Spleen (tissue), 11 donors: ENCODE measurements at regions not wholly inside any gene's neighbourhood (a gene's known extent, or its start where the extent isn't known, plus 50 kb on each side); places are given as distances from the start of the nearest gene placed in this dataset.

ENCODE experiments used
- DNase-seq: peaks from one replicate; pipeline ENCODE4 v3.0.0-alpha.2; 2020
- H3K27ac ChIP-seq, 8 donors: fragments of 200-600 bp; sonication (generic) in 7 of 8; 1 replicate in 4 of 8; 2 replicates in 4 of 8; pipeline versions ENCODE4 v1.5.0 to v1.8.0; 2016 to 2021; ENCODE audit warnings: inconsistent platforms in 4 of 8, mild to moderate bottlenecking in 4 of 8, moderate library complexity in 1 of 8
- H3K27me3 ChIP-seq, 7 donors: fragments of 200-600 bp; sonication (generic) in 6 of 7; replicated peaks in 1 of 7; 1 replicate in 4 of 7; 2 replicates in 3 of 7; pipeline versions ENCODE4 v1.5.0 to v1.8.0; 2016 to 2021; ENCODE audit warnings: inconsistent platforms in 3 of 7, mild to moderate bottlenecking in 1 of 7
- H3K36me3 ChIP-seq, 6 donors: fragments of 200-600 bp; sonication (generic) in 5 of 6; 1 replicate in 4 of 6; 2 replicates in 2 of 6; pipeline versions ENCODE4 v1.5.0 to v1.8.0; 2016 to 2021; ENCODE audit warnings: inconsistent platforms in 2 of 6
- H3K4me1 ChIP-seq, 6 donors: fragments of 200-600 bp; sonication (generic) in 5 of 6; 1 replicate in 3 of 6; 2 replicates in 3 of 6; pipeline versions ENCODE4 v1.5.0 to v1.8.0; 2016 to 2021; ENCODE audit warnings: inconsistent platforms in 3 of 6
- H3K4me3 ChIP-seq, 8 donors: fragments of 200-600 bp; sonication (generic) in 7 of 8; 1 replicate in 4 of 8; 2 replicates in 4 of 8; pipeline versions ENCODE4 v1.5.0 to v1.8.0; 2016 to 2021; ENCODE audit warnings: inconsistent platforms in 4 of 8, mild to moderate bottlenecking in 4 of 8, moderate library complexity in 2 of 8
- H3K9me3 ChIP-seq, 8 donors: fragments of 200-600 bp; sonication (generic) in 7 of 8; 1 replicate in 4 of 8; 2 replicates in 4 of 8; pipeline versions ENCODE4 v1.5.0 to v1.8.0; 2016 to 2021; ENCODE audit warnings: inconsistent platforms in 4 of 8
- POLR2A ChIP-seq, 3 donors: fragments of 450-650 bp; IDR thresholded peaks; one replicate each; pipeline ENCODE4 v1.5.1; 2017; ENCODE audit warnings: antibody characterized with exemption in 3 of 3, mild to moderate bottlenecking in 1 of 3
- POLR2AphosphoS5 ChIP-seq, 3 donors: sonication (generic); formaldehyde crosslinking; IDR thresholded peaks; one replicate each; pipeline ENCODE4 v1.5.1; 2017; ENCODE audit warnings: antibody characterized with exemption in 3 of 3
- WGBS, 5 donors: extraction: QIAGEN DNeasy Blood & Tissue Kit in 3 of 5; methylation state at CpG; one replicate each; pipeline versions ENCODE4 v1.1.5 to v1.1.7; 2013 to 2018; 5-methylcytosine and 5-hydroxymethylcytosine counted together
- intact Hi-C: fragments of 100-400 bp; cut with DNase I; formaldehyde crosslinking; loops from one replicate; pipeline ENCODE4 v1.15.0; 2023; ENCODE audit warnings: low total_unique reads
- TF ChIP-seq, protein P1 (sequence below), 11 experiments: fragments of 200-600 bp in 7 of 11; fragments of 450-650 bp in 4 of 11; sonication (generic) in 4 of 11; IDR thresholded peaks in 8 of 11; conservative IDR thresholded peaks in 3 of 11; 1 replicate in 7 of 11; 2 replicates in 4 of 11; pipeline versions ENCODE4 v1.4.0 to v1.8.0; 2016 to 2021; ENCODE audit warnings: antibody characterized with exemption in 11 of 11, inconsistent platforms in 4 of 11, mild to moderate bottlenecking in 1 of 11
- donor health status: healthy with polysubstance abuse.
- donor health status: DM: no; HTN: no; CAD: no; lungs with moderate emphysema.
- donor health status: DM: no; HTN: no; CAD: no.
- donor health status: Bipolar disorder and iron deficiency.
- donor health status: healthy.
- donor health status: DM: no; HTN: no; CAD: no.
- donor health status: DM: yes; HTN: yes; CAD: no.

DNA sequence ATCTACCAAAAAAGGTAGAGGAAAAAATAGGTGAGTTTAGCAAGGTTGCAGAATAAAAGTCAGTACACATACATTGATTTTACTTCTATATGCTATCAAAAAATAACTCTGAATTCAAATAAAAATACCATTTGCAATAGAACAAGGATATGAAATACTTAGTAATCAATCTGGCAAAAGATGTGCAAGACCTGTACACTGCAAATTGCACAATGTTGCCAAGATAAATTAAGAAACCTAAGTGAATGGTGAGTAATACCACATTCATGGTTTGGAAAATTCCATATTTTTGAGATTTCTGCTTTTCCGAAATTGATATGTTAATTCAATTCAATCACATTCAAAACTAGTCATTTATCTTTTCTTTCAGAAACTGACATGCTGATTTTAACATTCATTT, 464.8 kb downstream of the EPHA3 start:
- no peaks in the 10 kb centered on the region for H3K27me3 ChIP-seq
- 78 to 90% (median 82%) methylated on average over 1 of the region's 1 CpG for WGBS, 5 donors
- TF ChIP-seq POLR2AphosphoS5 (IDR thresholded peaks at IDR 0.05): no peak
- H3K9me3 ChIP-seq: peaks cover 0 to 13% (median 2%) of the 10 kb centered on the region in 8 donors
- H3K27ac ChIP-seq: no peak overlapping the region
- no peaks in the 10 kb centered on the region for H3K4me1 ChIP-seq
- no peak for DNase-seq
- intact Hi-C loops: no loop called here
- no peak overlapping the region for H3K4me3 ChIP-seq
- no peaks in the 10 kb centered on the region for H3K36me3 ChIP-seq

DNA sequence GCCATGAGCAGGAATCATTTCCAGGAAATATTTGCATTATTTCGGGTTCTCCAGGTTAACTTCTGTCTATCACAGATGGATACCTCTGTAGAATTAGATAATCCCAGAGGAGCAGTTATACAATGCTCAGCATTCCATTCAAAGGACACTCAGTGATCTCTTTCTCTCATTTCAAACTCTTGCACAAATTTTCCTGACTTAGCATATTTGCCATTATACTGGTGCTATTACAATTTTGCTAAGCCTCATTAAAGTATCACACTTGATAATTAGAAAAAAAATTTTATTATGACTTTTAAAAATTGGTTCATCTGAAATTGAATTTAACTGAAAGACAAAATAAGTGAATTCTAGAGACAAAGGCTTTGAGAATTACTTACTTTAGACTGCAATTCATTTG, 469.0 kb downstream of the EPHA3 start:
- intact Hi-C loops: no loop called here
- no peaks in the 10 kb centered on the region for H3K36me3 ChIP-seq
- peaks cover 0 to 7% (median 0%) of the 10 kb centered on the region in 8 donors for H3K9me3 ChIP-seq
- no peak for DNase-seq
- H3K4me3 ChIP-seq: no peak overlapping the region
- no peaks in the 10 kb centered on the region for H3K27me3 ChIP-seq
- WGBS, 5 donors: 57 to 83% (median 63%) methylated on average over 1 of the region's 1 CpG
- TF ChIP-seq POLR2A (IDR thresholded peaks at IDR 0.05) (no peak), POLR2AphosphoS5 (IDR thresholded peaks at IDR 0.05) (no peak)
- TF ChIP-seq, protein P1, sequence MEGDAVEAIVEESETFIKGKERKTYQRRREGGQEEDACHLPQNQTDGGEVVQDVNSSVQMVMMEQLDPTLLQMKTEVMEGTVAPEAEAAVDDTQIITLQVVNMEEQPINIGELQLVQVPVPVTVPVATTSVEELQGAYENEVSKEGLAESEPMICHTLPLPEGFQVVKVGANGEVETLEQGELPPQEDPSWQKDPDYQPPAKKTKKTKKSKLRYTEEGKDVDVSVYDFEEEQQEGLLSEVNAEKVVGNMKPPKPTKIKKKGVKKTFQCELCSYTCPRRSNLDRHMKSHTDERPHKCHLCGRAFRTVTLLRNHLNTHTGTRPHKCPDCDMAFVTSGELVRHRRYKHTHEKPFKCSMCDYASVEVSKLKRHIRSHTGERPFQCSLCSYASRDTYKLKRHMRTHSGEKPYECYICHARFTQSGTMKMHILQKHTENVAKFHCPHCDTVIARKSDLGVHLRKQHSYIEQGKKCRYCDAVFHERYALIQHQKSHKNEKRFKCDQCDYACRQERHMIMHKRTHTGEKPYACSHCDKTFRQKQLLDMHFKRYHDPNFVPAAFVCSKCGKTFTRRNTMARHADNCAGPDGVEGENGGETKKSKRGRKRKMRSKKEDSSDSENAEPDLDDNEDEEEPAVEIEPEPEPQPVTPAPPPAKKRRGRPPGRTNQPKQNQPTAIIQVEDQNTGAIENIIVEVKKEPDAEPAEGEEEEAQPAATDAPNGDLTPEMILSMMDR (IDR thresholded peaks at IDR 0.05 in 8 of 11, conservative IDR thresholded peaks at IDR 0.05 in 3 of 11): no peak
- no peak overlapping the region for H3K27ac ChIP-seq
- no peaks in the 10 kb centered on the region for H3K4me1 ChIP-seq

DNA sequence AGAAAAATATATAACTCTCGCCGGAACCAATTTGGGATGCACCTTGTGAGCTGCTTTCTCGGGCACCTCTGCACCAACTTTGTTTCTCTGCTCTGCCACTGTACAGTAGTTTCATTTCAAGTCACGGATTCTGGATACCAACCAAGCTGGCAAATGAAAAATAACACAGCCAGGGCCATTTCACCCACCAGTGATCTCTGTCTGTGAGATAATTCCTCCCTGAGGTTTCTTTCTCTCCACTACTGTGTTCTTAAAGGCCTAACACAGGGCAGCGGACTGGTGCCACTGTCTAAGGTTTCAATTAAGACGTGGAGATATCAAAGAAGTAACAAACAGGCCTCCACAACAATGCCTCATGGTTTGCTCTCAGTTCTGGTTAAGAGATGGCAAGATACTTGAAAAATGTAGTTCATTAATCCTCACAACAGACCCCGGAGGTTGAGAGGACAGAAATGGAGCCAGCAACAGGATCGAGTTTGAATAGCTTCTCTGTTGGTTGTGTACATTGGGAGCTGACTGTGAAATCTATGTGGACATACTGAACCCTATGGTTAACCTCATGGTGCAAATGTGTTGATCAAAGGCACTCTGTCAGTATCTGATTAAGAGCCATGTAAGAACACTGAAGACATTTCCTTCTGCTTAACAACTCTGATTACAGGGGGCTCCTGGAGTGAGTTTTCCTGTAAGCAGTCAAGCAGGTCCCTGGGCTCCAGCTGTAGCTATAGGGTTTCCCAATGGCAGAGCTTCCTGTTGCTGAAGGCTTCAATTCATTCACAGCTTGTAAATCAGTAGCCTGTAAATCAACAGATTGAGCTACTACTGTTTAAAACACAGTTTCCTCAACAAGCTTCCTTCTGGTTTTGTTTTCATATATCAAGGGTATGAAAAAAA, 470.5 kb downstream of the EPHA3 start:
- Histone ChIP-seq H3K4me1 (no peaks in the 10 kb centered on the region), H3K36me3 (no peaks in the 10 kb centered on the region), H3K4me3 (no peak overlapping the region), H3K9me3 (peaks cover 0 to 4% (median 0%) of the 10 kb centered on the region in 8 donors), H3K27ac (no peak overlapping the region), H3K27me3 (no peaks in the 10 kb centered on the region)
- TF ChIP-seq POLR2AphosphoS5 (IDR thresholded peaks at IDR 0.05): no peak
- no peak for TF ChIP-seq POLR2A (IDR thresholded peaks at IDR 0.05)
- TF ChIP-seq, protein P1 (IDR thresholded peaks at IDR 0.05 in 8 of 11, conservative IDR thresholded peaks at IDR 0.05 in 3 of 11): no peak
- WGBS, 5 donors: 64 to 73% (median 69%) methylated on average over 8 of the region's 8 CpGs
- DNase-seq: no peak
- intact Hi-C loops: no loop called here

DNA sequence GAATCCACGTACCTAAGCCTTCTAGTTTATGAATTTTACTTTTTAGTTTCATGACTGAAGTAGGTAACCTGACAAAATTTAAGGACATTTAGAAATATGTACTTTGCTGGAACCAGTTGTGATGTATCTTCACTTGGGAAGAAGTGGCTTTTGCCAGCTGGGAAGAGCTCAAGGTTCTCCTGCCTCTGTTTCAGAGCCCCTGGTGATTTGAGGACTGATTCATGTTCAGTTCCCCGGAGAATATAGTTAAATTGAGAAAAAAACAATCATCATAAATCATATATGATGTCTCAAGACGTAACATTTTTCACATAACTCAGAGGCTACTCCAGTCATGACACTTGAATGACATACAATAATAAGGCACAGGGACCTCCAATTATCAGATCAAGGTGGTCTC, 473.4 kb downstream of the EPHA3 start:
- intact Hi-C loops: no loop called here
- TF ChIP-seq POLR2AphosphoS5 (IDR thresholded peaks at IDR 0.05) (no peak), POLR2A (IDR thresholded peaks at IDR 0.05) (no peak)
- TF ChIP-seq, protein P1 (IDR thresholded peaks at IDR 0.05 in 8 of 11, conservative IDR thresholded peaks at IDR 0.05 in 3 of 11): no peak
- 51 to 65% (median 59%) methylated on average over 3 of the region's 3 CpGs for WGBS, 5 donors
- no peaks in the 10 kb centered on the region for H3K4me1 ChIP-seq
- DNase-seq: no peak
- no peaks in the 10 kb centered on the region for H3K9me3 ChIP-seq
- H3K27ac ChIP-seq: no peak overlapping the region
- no peaks in the 10 kb centered on the region for H3K27me3 ChIP-seq
- H3K36me3 ChIP-seq: no peaks in the 10 kb centered on the region
- H3K4me3 ChIP-seq: no peak overlapping the region
